HepG2 (cell line): ENCODE measurements at regions not wholly inside any gene's neighbourhood (a gene's known extent, or its start where the extent isn't known, plus 50 kb on each side); places are given as distances from the start of the nearest gene placed in this dataset.

Source experiments
- ATAC-seq: fragments of 200-7000 bp; cut with Tn5 transposase; 3 replicates; pipeline ENCODE4 v1.9.1; 2020; ENCODE audit warnings: mild to moderate bottlenecking, moderate library complexity
- BruUV-seq: library from RNA; stranded (reverse); fragments of 400-500 nt; replicated peaks from 2 replicates; lab custom pipeline; 2021; lab: Mats Ljungman, UMichigan
- CTCF ChIA-PET: fragments of 300-600 bp; formaldehyde crosslinking; extraction: SDS; loops from one replicate; lab custom pipeline; 2021; ENCODE audit warnings: low total read pairs, inconsistent platforms, low intra/inter-chr PET ratio; lab: Yijun Ruan, JAX
- POLR2A ChIA-PET: fragments of 350-600 bp; sonication (Branson Sonifier 250); formaldehyde crosslinking; loops from one replicate; lab custom pipeline; 2020; ENCODE audit warnings: antibody characterized with exemption, inconsistent platforms; lab: Yijun Ruan, JAX
- DNase-seq: peaks from one replicate; pipeline ENCODE4 v3.0.0-alpha.2; 2015; ENCODE audit warnings: low spot score
- FAIRE-seq: peaks from 3 replicates; lab custom pipeline; 2011; peaks lifted over from hg19 to GRCh38; lab: Jason Lieb, UNC
- H2AFZ ChIP-seq: one replicate; pipeline ENCODE4 v1.6.1; 2011; ENCODE audit warnings: low read length, inconsistent platforms
- H3K27ac ChIP-seq: fragments of 300-600 bp; 3 replicates; pipeline ENCODE4 v1.8.0; 2011; ENCODE audit warnings: mixed run types, mild to moderate bottlenecking, mixed read lengths, low read length, inconsistent platforms; ENCODE audit not compliant: insufficient read depth; ENCODE audit errors: extremely low read length
- H3K27me3 ChIP-seq, 2 experiments: fragments of 200-600 bp in 1 of 2; 2 replicates in 1 of 2; 3 replicates in 1 of 2; pipeline versions ENCODE4 v1.6.0 to v1.8.0; 2011; ENCODE audit warnings: low read length in 2 of 2, mild to moderate bottlenecking in 2 of 2, moderate library complexity in 2 of 2, inconsistent platforms in 1 of 2; ENCODE audit not compliant: insufficient read depth in 2 of 2, control insufficient read depth in 1 of 2
- H3K36me3 ChIP-seq, 2 experiments: fragments of 200-600 bp in 1 of 2; replicated peaks in 1 of 2; 2 replicates in 1 of 2; 3 replicates in 1 of 2; pipeline versions ENCODE4 v1.5.1 to v1.8.0; 2011; ENCODE audit warnings: low read length in 2 of 2, inconsistent platforms in 1 of 2; ENCODE audit not compliant: insufficient read depth in 2 of 2, control insufficient read depth in 1 of 2
- H3K4me1 ChIP-seq: 2 replicates; pipeline ENCODE4 v1.5.1; 2012; ENCODE audit warnings: low read length, inconsistent platforms; ENCODE audit not compliant: insufficient read depth
- H3K4me2 ChIP-seq: 2 replicates; pipeline ENCODE4 v1.6.0; 2011; ENCODE audit warnings: low read depth, low read length, inconsistent platforms
- H3K4me3 ChIP-seq, 3 experiments: fragments of 200-600 bp in 1 of 3; sonication (generic), shearing (Covaris generic) in 1 of 3; replicated peaks in 1 of 3; 2 replicates each; pipeline ENCODE4 v1.5.1; 2011 to 2016; ENCODE audit warnings: low read length in 3 of 3, inconsistent platforms in 2 of 3, low read depth in 2 of 3, mild to moderate bottlenecking in 2 of 3, control low read depth in 1 of 3, mixed read lengths in 1 of 3; ENCODE audit not compliant: insufficient read depth in 1 of 3
- H3K79me2 ChIP-seq: one replicate; pipeline ENCODE4 v1.6.1; 2011; ENCODE audit warnings: low read length, inconsistent platforms; ENCODE audit not compliant: insufficient read depth
- H3K9ac ChIP-seq: 2 replicates; pipeline ENCODE4 v1.6.0; 2011; ENCODE audit warnings: mild to moderate bottlenecking, low read depth, low read length, inconsistent platforms; ENCODE audit not compliant: insufficient read depth
- H3K9me3 ChIP-seq: 2 replicates; pipeline ENCODE4 v1.5.1; 2012; ENCODE audit warnings: mild to moderate bottlenecking, low read length
- H4K20me1 ChIP-seq: 2 replicates; pipeline ENCODE4 v1.6.0; 2011; ENCODE audit warnings: inconsistent platforms, mild to moderate bottlenecking, low read length, moderate library complexity; ENCODE audit not compliant: insufficient read depth
- STAG1 ChIP-seq: sonication (generic); formaldehyde crosslinking; IDR thresholded peaks from 2 replicates; pipeline ENCODE4 v1.4.0; 2020; ENCODE audit warnings: missing genetic modification reagents
- TCF12 ChIP-seq, 2 experiments: fragments of 450-650 bp in 1 of 2; sonication (generic) in 1 of 2; formaldehyde crosslinking in 1 of 2; IDR thresholded peaks; 2 replicates each; pipeline versions ENCODE4 v1.6.1 to v1.8.0; 2017 to 2022; ENCODE audit warnings: antibody characterized with exemption in 1 of 2, mild to moderate bottlenecking in 1 of 2, missing genetic modification reagents in 1 of 2, moderate library complexity in 1 of 2
- TOPORS ChIP-seq: sonication (generic); formaldehyde crosslinking; IDR thresholded peaks from 2 replicates; pipeline ENCODE4 v1.8.0; 2023; ENCODE audit warnings: mild to moderate bottlenecking, missing genetic modification reagents
- ZNF512B ChIP-seq: sonication (generic); formaldehyde crosslinking; IDR thresholded peaks from 2 replicates; pipeline ENCODE4 v1.5.1; 2020; ENCODE audit warnings: missing genetic modification reagents, mild to moderate bottlenecking, borderline replicate concordance
- ZNF770 ChIP-seq: sonication (generic); formaldehyde crosslinking; IDR thresholded peaks from 2 replicates; pipeline ENCODE4 v1.5.0; 2020; ENCODE audit warnings: mild to moderate bottlenecking, missing genetic modification reagents
- WGBS: methylation state at CpG from one replicate; pipeline ENCODE4 v1.1.6; 2017; ENCODE audit warnings: low lambda C conversion rate; 5-methylcytosine and 5-hydroxymethylcytosine counted together
- in situ Hi-C: cut with HindIII; loops from 2 replicates; pipeline ENCODE4 v1.10.0; 2017; ENCODE audit warnings: low pct_unique_long_range_greater_than_20kb; ENCODE audit not compliant: extremely low pct_ligation_motif_present
- intact Hi-C: fragments of 100-400 bp; cut with micrococcal nuclease; formaldehyde crosslinking; loops from one replicate; pipeline ENCODE4 v1.10.0; 2022; ENCODE audit not compliant: unreplicated experiment
- TF ChIP-seq, protein P1 (sequence below): sonication (generic); formaldehyde crosslinking; IDR thresholded peaks from 2 replicates; pipeline ENCODE4 v1.4.0; 2020; ENCODE audit warnings: mild to moderate bottlenecking, missing genetic modification reagents

DNA sequence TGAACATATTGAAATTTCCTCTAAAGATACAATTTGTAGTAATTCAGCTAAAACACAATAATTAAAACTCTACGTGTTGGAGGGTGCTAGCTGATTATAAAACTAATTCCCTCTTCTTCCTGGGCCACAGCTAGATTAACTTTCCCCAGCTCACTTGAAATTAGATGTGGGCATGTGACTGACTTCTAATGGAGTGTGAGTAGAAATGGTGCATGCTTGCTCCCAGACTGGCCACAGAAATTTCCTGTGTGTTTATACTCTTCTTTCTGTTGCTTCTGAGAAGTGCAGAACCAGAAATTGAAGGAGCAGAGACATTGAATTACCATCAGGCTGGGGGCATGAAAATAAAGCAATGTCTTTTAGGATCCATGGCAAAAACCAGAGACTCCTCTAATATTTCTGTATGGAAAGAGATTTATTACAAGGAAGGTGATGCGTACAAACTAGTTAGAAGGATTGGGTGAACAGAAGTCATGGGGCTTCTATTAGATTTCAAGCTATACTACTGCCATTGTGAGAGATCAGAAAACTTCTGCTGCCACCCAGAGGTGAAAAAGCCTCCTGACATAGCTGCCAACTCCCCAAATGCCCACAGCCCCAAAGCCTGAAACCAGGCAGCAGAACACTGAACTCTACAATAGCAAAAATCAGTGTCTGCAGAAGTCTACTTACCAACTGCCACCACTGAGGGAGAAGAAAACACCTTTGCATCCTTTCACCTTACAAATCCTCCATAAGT, 379.2 kb upstream of the MIR17HG start:
- Histone ChIP-seq H3K79me2 (no peaks in the 10 kb centered on the region), H4K20me1 (no peaks in the 10 kb centered on the region), H3K27me3 (no peaks in the 10 kb centered on the region), H2AFZ (no peak overlapping the region), H3K27ac (no peak overlapping the region), H3K36me3 (no peaks in the 10 kb centered on the region), H3K4me2 (no peak overlapping the region), H3K9me3 (no peaks in the 10 kb centered on the region), H3K9ac (no peak overlapping the region), H3K4me3 (no peak overlapping the region), H3K4me1 (no peaks in the 10 kb centered on the region)
- in situ Hi-C loops (no loop called here), intact Hi-C loops (no loop called here)
- CTCF ChIA-PET, result no interaction called here
- 19% methylated on average over 2 of the region's 2 CpGs for WGBS
- peak; percentile 2 for DNase-seq
- POLR2A ChIA-PET, result no interaction called here
- FAIRE-seq, result peak; percentile 26
- peak; percentile 75 for ATAC-seq
- TF ChIP-seq TCF12 (IDR thresholded peaks at IDR 0.05) (no peak), TCF12 (CRISPR knock-in tag; IDR thresholded peaks at IDR 0.05) (no peak), TOPORS (no peak), ZNF512B (no peak), ZNF770 (CRISPR knock-in tag) (no peak), STAG1 (CRISPR knock-in tag) (peak; percentile 32; the same call in 1 of the 2 replicates)
- TF ChIP-seq, protein P1, sequence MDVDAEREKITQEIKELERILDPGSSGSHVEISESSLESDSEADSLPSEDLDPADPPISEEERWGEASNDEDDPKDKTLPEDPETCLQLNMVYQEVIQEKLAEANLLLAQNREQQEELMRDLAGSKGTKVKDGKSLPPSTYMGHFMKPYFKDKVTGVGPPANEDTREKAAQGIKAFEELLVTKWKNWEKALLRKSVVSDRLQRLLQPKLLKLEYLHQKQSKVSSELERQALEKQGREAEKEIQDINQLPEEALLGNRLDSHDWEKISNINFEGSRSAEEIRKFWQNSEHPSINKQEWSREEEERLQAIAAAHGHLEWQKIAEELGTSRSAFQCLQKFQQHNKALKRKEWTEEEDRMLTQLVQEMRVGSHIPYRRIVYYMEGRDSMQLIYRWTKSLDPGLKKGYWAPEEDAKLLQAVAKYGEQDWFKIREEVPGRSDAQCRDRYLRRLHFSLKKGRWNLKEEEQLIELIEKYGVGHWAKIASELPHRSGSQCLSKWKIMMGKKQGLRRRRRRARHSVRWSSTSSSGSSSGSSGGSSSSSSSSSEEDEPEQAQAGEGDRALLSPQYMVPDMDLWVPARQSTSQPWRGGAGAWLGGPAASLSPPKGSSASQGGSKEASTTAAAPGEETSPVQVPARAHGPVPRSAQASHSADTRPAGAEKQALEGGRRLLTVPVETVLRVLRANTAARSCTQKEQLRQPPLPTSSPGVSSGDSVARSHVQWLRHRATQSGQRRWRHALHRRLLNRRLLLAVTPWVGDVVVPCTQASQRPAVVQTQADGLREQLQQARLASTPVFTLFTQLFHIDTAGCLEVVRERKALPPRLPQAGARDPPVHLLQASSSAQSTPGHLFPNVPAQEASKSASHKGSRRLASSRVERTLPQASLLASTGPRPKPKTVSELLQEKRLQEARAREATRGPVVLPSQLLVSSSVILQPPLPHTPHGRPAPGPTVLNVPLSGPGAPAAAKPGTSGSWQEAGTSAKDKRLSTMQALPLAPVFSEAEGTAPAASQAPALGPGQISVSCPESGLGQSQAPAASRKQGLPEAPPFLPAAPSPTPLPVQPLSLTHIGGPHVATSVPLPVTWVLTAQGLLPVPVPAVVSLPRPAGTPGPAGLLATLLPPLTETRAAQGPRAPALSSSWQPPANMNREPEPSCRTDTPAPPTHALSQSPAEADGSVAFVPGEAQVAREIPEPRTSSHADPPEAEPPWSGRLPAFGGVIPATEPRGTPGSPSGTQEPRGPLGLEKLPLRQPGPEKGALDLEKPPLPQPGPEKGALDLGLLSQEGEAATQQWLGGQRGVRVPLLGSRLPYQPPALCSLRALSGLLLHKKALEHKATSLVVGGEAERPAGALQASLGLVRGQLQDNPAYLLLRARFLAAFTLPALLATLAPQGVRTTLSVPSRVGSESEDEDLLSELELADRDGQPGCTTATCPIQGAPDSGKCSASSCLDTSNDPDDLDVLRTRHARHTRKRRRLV (CRISPR knock-in tag), result no peak
- BruUV-seq, result no TSS peak
